Adrenal gland (tissue), 5 donors: ENCODE measurements at regions not wholly inside any gene's neighbourhood (a gene's known extent, or its start where the extent isn't known, plus 50 kb on each side); places are given as distances from the start of the nearest gene placed in this dataset.

ENCODE experiments used
- CTCF ChIP-seq, 6 experiments: fragments of 450-650 bp in 4 of 6; fragments of 200-600 bp in 2 of 6; sonication (generic) in 1 of 6; IDR thresholded peaks; 1 replicate in 5 of 6; 2 replicates in 1 of 6; pipeline versions ENCODE4 v1.5.1 to v1.8.0; 2016 to 2021; ENCODE audit warnings: antibody characterized with exemption in 6 of 6, mild to moderate bottlenecking in 2 of 6, moderate library complexity in 1 of 6
- POLR2A ChIP-seq, 2 donors: fragments of 450-650 bp; IDR thresholded peaks; one replicate each; pipeline ENCODE4 v1.6.1; 2017; ENCODE audit warnings: antibody characterized with exemption in 2 of 2, mild to moderate bottlenecking in 2 of 2, moderate library complexity in 1 of 2
- donor health status: DM: no; HTN: no; CAD: no.

GRCh38 chr5:21168557-21168956 is 1180.6 kb upstream of the CDH18 start:
- TF ChIP-seq CTCF (IDR thresholded peaks at IDR 0.05): no peak
- TF ChIP-seq POLR2A (IDR thresholded peaks at IDR 0.05): no peak
